ENCODE measurements at regions not wholly inside any gene's neighbourhood (a gene's known extent, or its start where the extent isn't known, plus 50 kb on each side); places are given as distances from the start of the nearest gene placed in this dataset.

DNA sequence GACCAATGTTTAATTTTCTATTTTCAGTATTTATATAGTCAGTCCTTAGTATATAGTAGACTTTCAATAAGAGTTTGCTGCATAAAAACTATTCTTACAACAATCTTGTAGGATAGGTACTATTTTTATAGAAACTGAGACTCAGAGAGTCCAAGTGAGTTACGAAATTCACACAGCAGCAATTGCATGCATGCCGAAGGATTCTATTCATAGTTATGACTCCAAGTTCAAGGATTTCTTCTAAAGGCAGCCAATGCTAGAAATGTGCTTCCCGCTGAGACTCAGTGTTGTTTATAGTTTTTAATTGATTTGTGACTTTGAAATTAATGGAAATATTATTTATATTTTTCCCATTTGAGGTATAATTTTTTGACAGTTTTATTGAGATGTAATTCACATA is 62.7 kb upstream of the CSNK1A1L start:
- TF ChIP-seq EZH2 (IDR thresholded peaks at IDR 0.05; ENCODE audit: insufficient read depth, poor library complexity, severe bottlenecking) (no peak), EZH2phosphoT487 (IDR thresholded peaks at IDR 0.05; ENCODE audit: insufficient read depth, low read depth) (no peak)
